MM.1S (cell line): ENCODE measurements at regions not wholly inside any gene's neighbourhood (a gene's known extent, or its start where the extent isn't known, plus 50 kb on each side); places are given as distances from the start of the nearest gene placed in this dataset.

Experiments
- DNase-seq: peaks from one replicate; pipeline ENCODE4 v3.0.0-alpha.2; 2015
- H2AFZ ChIP-seq: fragments of 300-600 bp; sonication (generic); 2 replicates; pipeline ENCODE4 v1.6.0; 2016; ENCODE audit warnings: antibody characterized with exemption, low read length
- H3F3A ChIP-seq: fragments of 300-600 bp; sonication (generic); 2 replicates; pipeline ENCODE4 v1.6.1; 2016; ENCODE audit warnings: mild to moderate bottlenecking, antibody characterized with exemption, low read length, moderate library complexity, mixed read lengths; ENCODE audit not compliant: insufficient read depth
- H3K27ac ChIP-seq: fragments of 300-600 bp; sonication (generic); 2 replicates; pipeline ENCODE4 v1.5.1; 2016; ENCODE audit warnings: mild to moderate bottlenecking, low read length
- H3K27me3 ChIP-seq: fragments of 300-600 bp; sonication (generic); replicated peaks from 2 replicates; pipeline ENCODE4 v1.6.0; 2016; ENCODE audit warnings: low read length; ENCODE audit not compliant: insufficient read depth
- H3K36me3 ChIP-seq: fragments of 300-600 bp; sonication (generic); replicated peaks from 2 replicates; pipeline ENCODE4 v1.6.1; 2016; ENCODE audit warnings: mild to moderate bottlenecking, low read length, mixed read lengths; ENCODE audit not compliant: insufficient read depth
- H3K4me1 ChIP-seq: fragments of 300-600 bp; sonication (generic); 2 replicates; pipeline ENCODE4 v1.6.1; 2016; ENCODE audit warnings: low read length, mixed read lengths
- H3K4me2 ChIP-seq: fragments of 300-600 bp; sonication (generic); 2 replicates; pipeline ENCODE4 v1.6.0; 2016; ENCODE audit warnings: low read depth, low read length
- H3K4me3 ChIP-seq: fragments of 300-600 bp; sonication (generic); 2 replicates; pipeline ENCODE4 v1.5.1; 2016; ENCODE audit warnings: low read length, mixed read lengths
- H3K79me2 ChIP-seq: fragments of 300-600 bp; sonication (generic); 2 replicates; pipeline ENCODE4 v1.6.1; 2016; ENCODE audit warnings: mixed run types, low read length, mixed read lengths
- H3K9ac ChIP-seq: fragments of 300-600 bp; sonication (generic); 2 replicates; pipeline ENCODE4 v1.6.1; 2016; ENCODE audit warnings: low read length, mixed read lengths
- H3K9me2 ChIP-seq: fragments of 300-600 bp; sonication (generic); replicated peaks from 2 replicates; pipeline ENCODE4 v1.6.1; 2016; ENCODE audit warnings: mild to moderate bottlenecking, low read length, mixed read lengths; ENCODE audit not compliant: insufficient read depth
- H3K9me3 ChIP-seq: fragments of 300-600 bp; sonication (generic); replicated peaks from 2 replicates; pipeline ENCODE4 v1.6.1; 2016; ENCODE audit warnings: mild to moderate bottlenecking, low read length, mixed read lengths; ENCODE audit not compliant: insufficient read depth
- H4K20me1 ChIP-seq: fragments of 300-600 bp; sonication (generic); 2 replicates; pipeline ENCODE4 v1.6.1; 2016; ENCODE audit warnings: mild to moderate bottlenecking, low read length, moderate library complexity, mixed read lengths; ENCODE audit not compliant: insufficient read depth
- EZH2 ChIP-seq: fragments of 300-600 bp; sonication (generic); optimal IDR thresholded peaks from 2 replicates; pipeline ENCODE3; 2017; ENCODE audit warnings: low read depth, mild to moderate bottlenecking, antibody characterized with exemption, low read length, mixed read lengths
- EZH2phosphoT487 ChIP-seq: fragments of 300-600 bp; sonication (generic); IDR thresholded peaks from 2 replicates; pipeline ENCODE4 v1.6.1; 2018; ENCODE audit warnings: antibody characterized with exemption, low read length
- TF ChIP-seq, protein P1 (sequence below): fragments of 300-600 bp; sonication (generic); IDR thresholded peaks from 2 replicates; pipeline ENCODE4 v1.5.1; 2016; ENCODE audit warnings: antibody characterized with exemption, low read length, mixed read lengths

DNA sequence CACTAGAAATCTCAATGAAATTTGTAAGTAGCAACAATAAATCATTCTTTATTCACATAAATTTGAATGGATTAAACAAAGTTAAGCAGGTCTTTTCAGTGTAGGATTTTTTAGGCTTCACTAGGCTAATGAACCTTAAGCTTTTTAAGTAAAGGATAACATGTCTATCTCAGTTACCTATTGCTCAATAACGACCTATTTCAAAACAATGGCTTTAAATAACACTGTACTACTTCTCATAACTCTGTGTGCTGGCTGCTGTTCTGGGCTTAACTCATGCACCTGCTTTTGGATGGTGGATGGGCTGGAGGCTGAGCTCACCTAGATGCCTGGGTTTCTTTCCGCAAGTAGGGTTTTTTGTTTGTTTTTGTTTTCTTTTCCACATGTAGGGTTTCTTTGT, 495.0 kb upstream of the SLIT2 start:
- Histone ChIP-seq H3K36me3 (no peaks in the 10 kb centered on the region), H3F3A (no peaks in the 10 kb centered on the region), H3K4me2 (no peak overlapping the region), H3K9me2 (no peaks in the 10 kb centered on the region), H3K4me3 (no peak overlapping the region), H3K9ac (no peak overlapping the region), H3K79me2 (no peaks in the 10 kb centered on the region), H3K9me3 (no peaks in the 10 kb centered on the region), H3K4me1 (no peaks in the 10 kb centered on the region), H4K20me1 (no peaks in the 10 kb centered on the region), H3K27ac (no peak overlapping the region), H2AFZ (no peak overlapping the region), H3K27me3 (no peaks in the 10 kb centered on the region)
- no peak for DNase-seq
- TF ChIP-seq EZH2phosphoT487 (no peak), EZH2 (no peak)
- TF ChIP-seq, protein P1, sequence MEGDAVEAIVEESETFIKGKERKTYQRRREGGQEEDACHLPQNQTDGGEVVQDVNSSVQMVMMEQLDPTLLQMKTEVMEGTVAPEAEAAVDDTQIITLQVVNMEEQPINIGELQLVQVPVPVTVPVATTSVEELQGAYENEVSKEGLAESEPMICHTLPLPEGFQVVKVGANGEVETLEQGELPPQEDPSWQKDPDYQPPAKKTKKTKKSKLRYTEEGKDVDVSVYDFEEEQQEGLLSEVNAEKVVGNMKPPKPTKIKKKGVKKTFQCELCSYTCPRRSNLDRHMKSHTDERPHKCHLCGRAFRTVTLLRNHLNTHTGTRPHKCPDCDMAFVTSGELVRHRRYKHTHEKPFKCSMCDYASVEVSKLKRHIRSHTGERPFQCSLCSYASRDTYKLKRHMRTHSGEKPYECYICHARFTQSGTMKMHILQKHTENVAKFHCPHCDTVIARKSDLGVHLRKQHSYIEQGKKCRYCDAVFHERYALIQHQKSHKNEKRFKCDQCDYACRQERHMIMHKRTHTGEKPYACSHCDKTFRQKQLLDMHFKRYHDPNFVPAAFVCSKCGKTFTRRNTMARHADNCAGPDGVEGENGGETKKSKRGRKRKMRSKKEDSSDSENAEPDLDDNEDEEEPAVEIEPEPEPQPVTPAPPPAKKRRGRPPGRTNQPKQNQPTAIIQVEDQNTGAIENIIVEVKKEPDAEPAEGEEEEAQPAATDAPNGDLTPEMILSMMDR, result no peak

- Histone ChIP-seq H3F3A (no peaks in the 10 kb centered on the region), H3K4me3 (no peak overlapping the region), H3K4me1 (no peaks in the 10 kb centered on the region), H3K27me3 (no peaks in the 10 kb centered on the region), H3K27ac (no peak overlapping the region), H3K9ac (no peak overlapping the region), H3K4me2 (no peak overlapping the region), H3K79me2 (no peaks in the 10 kb centered on the region), H4K20me1 (no peaks in the 10 kb centered on the region), H3K9me3 (no peaks in the 10 kb centered on the region), H3K9me2 (no peaks in the 10 kb centered on the region), H2AFZ (no peak overlapping the region), H3K36me3 (no peaks in the 10 kb centered on the region)
- TF ChIP-seq EZH2phosphoT487 (no peak), EZH2 (no peak)
- TF ChIP-seq, protein P1, result no peak
- DNase-seq, result no peak
Observed at GRCh38 chr4:19752599-19752998, 499.1 kb upstream of the SLIT2 start.

DNA sequence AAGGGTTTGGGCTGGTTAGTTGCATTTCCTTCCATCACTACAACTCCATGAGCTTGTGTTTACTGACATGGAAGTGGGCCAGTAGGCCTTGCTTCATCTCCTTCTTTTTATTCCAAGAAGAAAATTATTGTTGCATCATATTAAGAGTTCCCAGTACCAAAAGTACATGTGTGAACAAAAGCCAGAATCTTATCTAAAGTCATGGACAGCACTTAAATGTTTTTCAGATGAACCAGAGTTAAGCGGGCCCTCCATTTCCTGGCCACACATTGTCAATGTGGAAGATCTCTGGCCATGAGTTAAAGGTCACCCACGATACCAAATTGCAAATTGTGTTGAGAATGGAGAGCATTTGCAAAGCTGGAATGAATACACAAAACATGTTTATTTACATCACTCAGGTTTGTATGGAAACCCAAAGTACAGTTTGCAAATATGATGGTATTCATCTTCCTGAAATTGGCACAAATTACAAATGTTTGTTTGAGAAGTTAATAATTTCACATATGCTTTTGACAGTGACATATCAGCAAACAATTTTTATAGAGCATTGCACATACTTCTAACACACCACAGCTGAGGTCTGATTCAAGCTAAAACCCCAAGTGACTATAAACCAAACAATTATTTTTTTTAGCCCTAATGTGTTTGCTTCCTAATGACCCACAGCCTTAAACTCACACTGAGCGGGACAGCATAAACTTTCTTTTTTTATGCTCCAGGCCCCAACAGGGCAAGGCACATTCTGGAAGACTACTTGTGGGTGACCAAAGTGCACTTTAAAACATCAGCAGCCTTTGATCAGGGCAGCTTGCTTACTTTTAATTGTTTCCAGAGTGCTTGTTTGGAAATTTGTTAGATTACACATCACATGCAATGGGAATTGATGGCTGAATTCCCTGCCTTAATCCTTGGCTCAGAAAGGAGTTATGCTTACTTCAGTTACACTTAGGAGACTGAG, 502.9 kb upstream of the SLIT2 start:
- DNase-seq, result no peak
- Histone ChIP-seq H4K20me1 (no peaks in the 10 kb centered on the region), H3K4me3 (no peak overlapping the region), H2AFZ (no peak overlapping the region), H3K27me3 (no peaks in the 10 kb centered on the region), H3K79me2 (no peaks in the 10 kb centered on the region), H3K27ac (no peak overlapping the region), H3K36me3 (no peaks in the 10 kb centered on the region), H3K4me1 (no peaks in the 10 kb centered on the region), H3K9me2 (no peaks in the 10 kb centered on the region), H3K4me2 (no peak overlapping the region), H3F3A (no peaks in the 10 kb centered on the region), H3K9ac (no peak overlapping the region), H3K9me3 (no peaks in the 10 kb centered on the region)
- no peak for TF ChIP-seq EZH2phosphoT487
- TF ChIP-seq, protein P1, result no peak
- no peak for TF ChIP-seq EZH2
